ENCODE measurements at regions not wholly inside any gene's neighbourhood (a gene's known extent, or its start where the extent isn't known, plus 50 kb on each side); places are given as distances from the start of the nearest gene placed in this dataset.

- intact Hi-C loops (cut with micrococcal nuclease): no loop called here
- peak; percentile 33 for ATAC-seq
- peak; percentile 44 for DNase-seq
Measured at GRCh38 chr6:71419217-71420094, 130.8 kb downstream of the OGFRL1 start.

GRCh38 chr6:71420095-71420692 lies 131.6 kb downstream of the OGFRL1 start:
- intact Hi-C loops (cut with micrococcal nuclease): no loop called here
- DNase-seq (peak; percentile 81), ATAC-seq (peak; percentile 79)

GRCh38 chr6:71420693-71421328 lies 132.2 kb downstream of the OGFRL1 start:
- peak; percentile 96 for DNase-seq
- intact Hi-C loops (cut with micrococcal nuclease): no loop called here
- ATAC-seq: peak; percentile 99

- intact Hi-C loops (cut with micrococcal nuclease): no loop called here
- ATAC-seq (no peak), DNase-seq (no peak)
Measured at GRCh38 chr6:71421611-71422010, 133.0 kb downstream of the OGFRL1 start.

- intact Hi-C loops (cut with micrococcal nuclease): no loop called here
- no peak for ATAC-seq
- DNase-seq: no peak
Measured at GRCh38 chr6:71430018-71430417, 141.4 kb downstream of the OGFRL1 start.

- no peak for ATAC-seq
- no peak for DNase-seq
- intact Hi-C loops (cut with micrococcal nuclease): no loop called here
Measured at GRCh38 chr6:71433441-71433840, 144.8 kb downstream of the OGFRL1 start.

GRCh38 chr6:71444222-71444621 lies 155.6 kb downstream of the OGFRL1 start:
- DNase-seq (no peak), ATAC-seq (peak; percentile 69)
- intact Hi-C loops (cut with micrococcal nuclease): no loop called here

GRCh38 chr6:71446057-71446456 lies 157.4 kb downstream of the OGFRL1 start:
- intact Hi-C loops (cut with micrococcal nuclease): no loop called here
- no peak for ATAC-seq
- DNase-seq: no peak

- intact Hi-C loops (cut with micrococcal nuclease): no loop called here
- ATAC-seq (no peak), DNase-seq (no peak)
Measured at GRCh38 chr6:71446470-71446869, 157.9 kb downstream of the OGFRL1 start.

- intact Hi-C loops (cut with micrococcal nuclease): no loop called here
- no peak for DNase-seq
- no peak for ATAC-seq
Measured at GRCh38 chr6:71452697-71453370, 164.2 kb downstream of the OGFRL1 start.

- DNase-seq (no peak), ATAC-seq (no peak)
- intact Hi-C loops (cut with micrococcal nuclease): no loop called here
Measured at GRCh38 chr6:71453371-71453706, 164.7 kb downstream of the OGFRL1 start.

GRCh38 chr6:71454056-71454455 lies 165.4 kb downstream of the OGFRL1 start:
- intact Hi-C loops (cut with micrococcal nuclease): no loop called here
- ATAC-seq: no peak
- no peak for DNase-seq

- intact Hi-C loops (cut with micrococcal nuclease): no loop called here
Measured at GRCh38 chr6:71457929-71458328, 169.3 kb downstream of the OGFRL1 start.

GRCh38 chr6:71459162-71459561 lies 170.6 kb downstream of the OGFRL1 start:
- intact Hi-C loops (cut with micrococcal nuclease): no loop called here
- no peak for DNase-seq
- ATAC-seq: no peak

More at GRCh38 chr6:71457929-71458328, 169.3 kb downstream of the OGFRL1 start:
- no peak for DNase-seq
- ATAC-seq: no peak

GRCh38 chr6:71460933-71461332 lies 172.3 kb downstream of the OGFRL1 start:
- ATAC-seq (no peak), DNase-seq (no peak)
- intact Hi-C loops (cut with micrococcal nuclease): no loop called here

GRCh38 chr6:71463061-71463460 lies 174.4 kb downstream of the OGFRL1 start:
- intact Hi-C loops (cut with micrococcal nuclease): no loop called here
- ATAC-seq (no peak), DNase-seq (no peak)

GRCh38 chr6:71465096-71465495 lies 176.5 kb downstream of the OGFRL1 start:
- no peak for DNase-seq
- ATAC-seq: no peak
- intact Hi-C loops (cut with micrococcal nuclease): no loop called here

GRCh38 chr6:71466362-71466761 lies 177.8 kb downstream of the OGFRL1 start:
- intact Hi-C loops (cut with micrococcal nuclease): no loop called here
- DNase-seq: no peak
- no peak for ATAC-seq

GRCh38 chr6:71468038-71468437 lies 179.4 kb downstream of the OGFRL1 start:
- ATAC-seq (no peak), DNase-seq (no peak)

More at GRCh38 chr6:71468038-71468437, 179.4 kb downstream of the OGFRL1 start:
- intact Hi-C loops (cut with micrococcal nuclease): no loop called here

All from left ventricle myocardium superior (tissue), 1 donor.